Fibroblast of mammary gland (primary cell): ENCODE measurements at regions not wholly inside any gene's neighbourhood (a gene's known extent, or its start where the extent isn't known, plus 50 kb on each side); places are given as distances from the start of the nearest gene placed in this dataset.

Experiments used
- DNase-seq: peaks from one replicate; pipeline ENCODE4 v3.0.0-alpha.2; 2010; ENCODE audit warnings: low read depth
- H3K4me3 ChIP-seq: 2 replicates; pipeline ENCODE4 v1.5.1; 2011; ENCODE audit warnings: low read depth, mild to moderate bottlenecking, low read length, moderate library complexity; ENCODE audit not compliant: control insufficient read depth
- CTCF ChIP-seq: conservative IDR thresholded peaks from 2 replicates; pipeline ENCODE4 v1.5.1; 2011; ENCODE audit warnings: low read depth, low read length, inconsistent platforms; ENCODE audit not compliant: control insufficient read depth, insufficient read depth

- H3K4me3 ChIP-seq, result no peak overlapping the region
These were observed 422.4 kb downstream of the PTPRU start for GRCh38 chr1:29658688-29659087.

GRCh38 chr1:29657816-29658215 lies 421.5 kb downstream of the PTPRU start:
- no peak overlapping the region for H3K4me3 ChIP-seq
- no peak for TF ChIP-seq CTCF
- DNase-seq, result no peak

More at GRCh38 chr1:29658688-29659087, 422.4 kb downstream of the PTPRU start:
- DNase-seq, result no peak
- no peak for TF ChIP-seq CTCF

GRCh38 chr1:29655945-29656850 lies 419.9 kb downstream of the PTPRU start:
- H3K4me3 ChIP-seq, result no peak overlapping the region
- peak; percentile 34 for TF ChIP-seq CTCF
- no peak for DNase-seq

GRCh38 chr1:29655145-29655544 lies 418.8 kb downstream of the PTPRU start:
- no peak overlapping the region for H3K4me3 ChIP-seq
- no peak for DNase-seq
- TF ChIP-seq CTCF, result no peak

- no peak for TF ChIP-seq CTCF
- no peak for DNase-seq
- no peak overlapping the region for H3K4me3 ChIP-seq
These were observed 417.6 kb downstream of the PTPRU start for GRCh38 chr1:29653886-29654450.

GRCh38 chr1:29653034-29653810 lies 416.9 kb downstream of the PTPRU start:
- no peak for TF ChIP-seq CTCF
- no peak overlapping the region for H3K4me3 ChIP-seq
- no peak for DNase-seq
